ENCODE measurements at regions not wholly inside any gene's neighbourhood (a gene's known extent, or its start where the extent isn't known, plus 50 kb on each side); places are given as distances from the start of the nearest gene placed in this dataset.

- peaks cover 1% of the 10 kb centered on the region for H3K4me1 Mint-ChIP-seq (ENCODE audit: low read depth, unreplicated experiment)
- DNase-seq, result no peak
- H3K4me3 Mint-ChIP-seq (ENCODE audit: unreplicated experiment), result no peak overlapping the region
- no peaks in the 10 kb centered on the region for H3K9me3 Mint-ChIP-seq (ENCODE audit: unreplicated experiment)
- no peaks in the 10 kb centered on the region for H3K36me3 Mint-ChIP-seq (ENCODE audit: unreplicated experiment)
- no peak for TF ChIP-seq CTCF (IDR thresholded peaks at IDR 0.05; ENCODE audit: partially characterized antibody, unreplicated experiment)
- peaks cover 2% of the 10 kb centered on the region for H3K27me3 Mint-ChIP-seq (ENCODE audit: unreplicated experiment)
- no peak overlapping the region for H3K27ac Mint-ChIP-seq (ENCODE audit: unreplicated experiment)
These were observed 394.4 kb downstream of the INSC start for GRCh38 chr11:15509082-15509481.

GRCh38 chr11:15519124-15519791 is 404.5 kb downstream of the INSC start:
- Mint-ChIP-seq H3K4me3 (ENCODE audit: unreplicated experiment) (no peak overlapping the region), H3K9me3 (ENCODE audit: unreplicated experiment) (no peaks in the 10 kb centered on the region), H3K27me3 (ENCODE audit: unreplicated experiment) (peaks cover 1% of the 10 kb centered on the region), H3K36me3 (ENCODE audit: unreplicated experiment) (no peaks in the 10 kb centered on the region), H3K4me1 (ENCODE audit: low read depth, unreplicated experiment) (no peaks in the 10 kb centered on the region), H3K27ac (ENCODE audit: unreplicated experiment) (no peak overlapping the region)
- DNase-seq, result no peak
- TF ChIP-seq CTCF (IDR thresholded peaks at IDR 0.05; ENCODE audit: partially characterized antibody, unreplicated experiment), result no peak

- no peak overlapping the region for H3K4me3 Mint-ChIP-seq (ENCODE audit: unreplicated experiment)
- no peaks in the 10 kb centered on the region for H3K36me3 Mint-ChIP-seq (ENCODE audit: unreplicated experiment)
- no peaks in the 10 kb centered on the region for H3K9me3 Mint-ChIP-seq (ENCODE audit: unreplicated experiment)
- DNase-seq, result no peak
- TF ChIP-seq CTCF (IDR thresholded peaks at IDR 0.05; ENCODE audit: partially characterized antibody, unreplicated experiment), result no peak
- H3K4me1 Mint-ChIP-seq (ENCODE audit: low read depth, unreplicated experiment), result no peaks in the 10 kb centered on the region
- H3K27ac Mint-ChIP-seq (ENCODE audit: unreplicated experiment), result no peak overlapping the region
- peaks cover 1% of the 10 kb centered on the region for H3K27me3 Mint-ChIP-seq (ENCODE audit: unreplicated experiment)
These were observed 405.2 kb downstream of the INSC start for GRCh38 chr11:15519911-15520310.

- DNase-seq, result no peak
These were observed 408.8 kb downstream of the INSC start for GRCh38 chr11:15523543-15523942.

More at GRCh38 chr11:15523543-15523942, 408.8 kb downstream of the INSC start:
- peaks cover 1% of the 10 kb centered on the region for H3K27me3 Mint-ChIP-seq (ENCODE audit: unreplicated experiment)
- H3K4me3 Mint-ChIP-seq (ENCODE audit: unreplicated experiment), result no peak overlapping the region
- H3K9me3 Mint-ChIP-seq (ENCODE audit: unreplicated experiment), result peaks cover 1% of the 10 kb centered on the region
- H3K27ac Mint-ChIP-seq (ENCODE audit: unreplicated experiment), result no peak overlapping the region
- peaks cover 10% of the 10 kb centered on the region for H3K36me3 Mint-ChIP-seq (ENCODE audit: unreplicated experiment)
- TF ChIP-seq CTCF (IDR thresholded peaks at IDR 0.05; ENCODE audit: partially characterized antibody, unreplicated experiment), result no peak
- H3K4me1 Mint-ChIP-seq (ENCODE audit: low read depth, unreplicated experiment), result no peaks in the 10 kb centered on the region

Measured in glutamatergic neuron (in vitro differentiated cells).